NCI-H82 treated with DMSO at 0.1 percent for 48 hours (cell line): ENCODE measurements at regions not wholly inside any gene's neighbourhood (a gene's known extent, or its start where the extent isn't known, plus 50 kb on each side); places are given as distances from the start of the nearest gene placed in this dataset.
"Not testable (repeated sequence)": the region's sequence is repeated elsewhere in the genome, so short reads cannot be mapped to it uniquely, and the experiment has no call there.

Experiments
- DNase-seq: peaks from one replicate; lab custom pipeline; 2025; ENCODE audit not compliant: unreplicated experiment; lab: John Stamatoyannopoulos, UW

GRCh38 chr4:23114538-23114937 lies 421.8 kb downstream of the GBA3 start:
- DNase-seq, result no peak

GRCh38 chr4:23113104-23113503 lies 420.4 kb downstream of the GBA3 start:
- no peak for DNase-seq

GRCh38 chr4:23106516-23106915 lies 413.8 kb downstream of the GBA3 start:
- DNase-seq, result no peak

GRCh38 chr4:23105759-23106370 lies 413.1 kb downstream of the GBA3 start:
- DNase-seq, result no peak

GRCh38 chr4:23097251-23097650 lies 404.5 kb downstream of the GBA3 start:
- no peak for DNase-seq

- no peak for DNase-seq
Observed at GRCh38 chr4:23091711-23092110, 399.0 kb downstream of the GBA3 start.

- DNase-seq, result no peak
Observed at GRCh38 chr4:23085249-23085568, 392.5 kb downstream of the GBA3 start.

GRCh38 chr4:23084559-23085248 lies 392.0 kb downstream of the GBA3 start:
- no peak for DNase-seq

GRCh38 chr4:23083391-23083790 lies 390.7 kb downstream of the GBA3 start:
- no peak for DNase-seq

- DNase-seq, result not testable (repeated sequence)
Observed at GRCh38 chr4:23080171-23080570, 387.4 kb downstream of the GBA3 start.

GRCh38 chr4:23070848-23071570 lies 378.3 kb downstream of the GBA3 start:
- no peak for DNase-seq

GRCh38 chr4:23068756-23069155 lies 376.0 kb downstream of the GBA3 start:
- no peak for DNase-seq

GRCh38 chr4:23068287-23068686 lies 375.6 kb downstream of the GBA3 start:
- no peak for DNase-seq

- DNase-seq, result no peak
Observed at GRCh38 chr4:23062188-23062587, 369.5 kb downstream of the GBA3 start.

GRCh38 chr4:23061431-23061830 lies 368.7 kb downstream of the GBA3 start:
- no peak for DNase-seq

- no peak for DNase-seq
Observed at GRCh38 chr4:23060776-23061175, 368.0 kb downstream of the GBA3 start.

GRCh38 chr4:23058165-23058776 lies 365.5 kb downstream of the GBA3 start:
- no peak for DNase-seq

- DNase-seq, result no peak
Observed at GRCh38 chr4:23041501-23041900, 348.8 kb downstream of the GBA3 start.

GRCh38 chr4:23040539-23040938 lies 347.8 kb downstream of the GBA3 start:
- no peak for DNase-seq

GRCh38 chr4:23039818-23040217 lies 347.1 kb downstream of the GBA3 start:
- no peak for DNase-seq

- DNase-seq, result no peak
Observed at GRCh38 chr4:23038626-23039491, 346.1 kb downstream of the GBA3 start.
